GM12874 (cell line): ENCODE measurements at regions not wholly inside any gene's neighbourhood (a gene's known extent, or its start where the extent isn't known, plus 50 kb on each side); places are given as distances from the start of the nearest gene placed in this dataset.

ENCODE experiments used
- CTCF ChIP-seq: IDR thresholded peaks from 2 replicates; pipeline ENCODE4 v1.5.1; 2011; ENCODE audit warnings: low read depth, mild to moderate bottlenecking, control low read depth, low read length, moderate library complexity; ENCODE audit not compliant: insufficient read depth

GRCh38 chr12:19021240-19021639 lies 108.3 kb upstream of the PLEKHA5 start:
- no peak for TF ChIP-seq CTCF

- TF ChIP-seq CTCF, result no peak
Observed at GRCh38 chr12:19021646-19022045, 107.9 kb upstream of the PLEKHA5 start.

GRCh38 chr12:19025582-19025981 lies 104.0 kb upstream of the PLEKHA5 start:
- no peak for TF ChIP-seq CTCF

- TF ChIP-seq CTCF, result no peak
Observed at GRCh38 chr12:19026034-19026433, 103.5 kb upstream of the PLEKHA5 start.

GRCh38 chr12:19026614-19027488 lies 102.7 kb upstream of the PLEKHA5 start:
- TF ChIP-seq CTCF, result no peak

GRCh38 chr12:19030180-19030579 lies 99.4 kb upstream of the PLEKHA5 start:
- no peak for TF ChIP-seq CTCF

GRCh38 chr12:19030603-19031002 lies 98.9 kb upstream of the PLEKHA5 start:
- TF ChIP-seq CTCF, result no peak
